D341Med (cell line): ENCODE measurements at regions not wholly inside any gene's neighbourhood (a gene's known extent, or its start where the extent isn't known, plus 50 kb on each side); places are given as distances from the start of the nearest gene placed in this dataset.
"Not testable (repeated sequence)": the region's sequence is repeated elsewhere in the genome, so short reads cannot be mapped to it uniquely, and the experiment has no call there.

Source experiments
- DNase-seq: peaks from one replicate; pipeline ENCODE4 v3.0.0; 2012; ENCODE audit warnings: low spot score

- DNase-seq: no peak
These were observed 462.0 kb upstream of the ZNF507 start for GRCh38 chr19:31883296-31883990.

- no peak for DNase-seq
These were observed 460.0 kb upstream of the ZNF507 start for GRCh38 chr19:31885280-31885853.

DNA sequence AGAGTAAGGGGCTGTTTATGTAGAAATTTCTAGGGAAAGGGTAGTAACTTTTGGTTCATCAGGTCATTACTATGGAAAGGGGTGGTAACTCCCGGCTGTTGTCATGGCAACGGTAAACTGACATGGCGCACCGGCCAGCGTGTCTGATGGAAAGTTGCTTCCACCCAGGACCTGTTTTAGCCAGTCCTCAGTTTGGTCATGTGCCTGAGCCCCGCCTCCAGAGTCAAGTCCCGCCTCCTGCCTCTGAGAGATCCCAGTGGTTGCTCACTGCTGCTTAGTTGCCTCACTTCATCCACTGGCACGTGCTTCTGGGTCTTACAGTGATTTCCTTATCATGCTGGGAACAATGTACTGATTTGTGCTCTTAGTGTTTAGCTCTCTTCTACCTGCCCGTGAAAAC, 455.2 kb upstream of the ZNF507 start:
- DNase-seq: no peak

GRCh38 chr19:31892060-31892459, 453.4 kb upstream of the ZNF507 start:
- no peak for DNase-seq

- not testable (repeated sequence) for DNase-seq
These were observed 451.9 kb upstream of the ZNF507 start for GRCh38 chr19:31893491-31893890.

DNA sequence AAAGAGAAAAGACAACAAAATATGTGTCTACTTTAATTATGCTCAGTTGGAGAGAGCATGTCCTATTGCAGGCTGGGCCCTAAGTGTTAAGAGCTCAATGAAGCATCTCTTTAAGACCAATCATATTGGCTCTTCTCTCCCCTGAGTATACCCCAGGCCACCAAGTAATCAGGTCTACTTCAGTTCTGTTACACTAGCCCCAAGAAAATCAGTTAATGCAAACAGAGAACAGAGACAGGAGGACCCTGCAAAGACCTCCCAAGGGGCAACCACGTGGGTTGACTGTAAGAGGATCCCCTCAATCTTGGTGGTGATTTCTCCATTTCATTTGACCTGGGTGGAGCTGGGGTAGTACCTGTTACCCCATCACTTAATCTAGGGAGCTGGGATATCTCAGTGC, 451.0 kb upstream of the ZNF507 start:
- no peak for DNase-seq

GRCh38 chr19:31897292-31897691, 448.1 kb upstream of the ZNF507 start:
- DNase-seq: no peak

DNA sequence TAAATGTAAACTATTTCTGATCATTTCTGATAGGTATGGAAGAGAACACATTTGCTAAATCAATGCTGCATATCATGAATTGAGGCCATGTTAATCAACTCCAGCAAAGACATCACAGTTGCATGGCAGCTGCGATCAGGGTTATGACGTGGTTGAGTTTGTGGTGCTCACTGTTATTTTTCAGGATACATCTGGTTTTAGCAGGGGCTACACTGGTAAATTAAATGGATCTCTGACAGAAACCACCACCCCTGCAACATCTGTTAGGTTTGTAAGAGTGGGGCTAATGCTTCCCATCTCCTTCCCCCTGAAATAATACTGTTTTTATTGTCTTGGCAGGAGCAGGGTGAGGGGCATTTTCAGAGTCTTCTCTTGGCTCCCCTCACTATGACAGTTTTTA, 444.4 kb upstream of the ZNF507 start:
- no peak for DNase-seq

GRCh38 chr19:31902821-31903220, 442.6 kb upstream of the ZNF507 start:
- DNase-seq: peak; percentile 51

DNA sequence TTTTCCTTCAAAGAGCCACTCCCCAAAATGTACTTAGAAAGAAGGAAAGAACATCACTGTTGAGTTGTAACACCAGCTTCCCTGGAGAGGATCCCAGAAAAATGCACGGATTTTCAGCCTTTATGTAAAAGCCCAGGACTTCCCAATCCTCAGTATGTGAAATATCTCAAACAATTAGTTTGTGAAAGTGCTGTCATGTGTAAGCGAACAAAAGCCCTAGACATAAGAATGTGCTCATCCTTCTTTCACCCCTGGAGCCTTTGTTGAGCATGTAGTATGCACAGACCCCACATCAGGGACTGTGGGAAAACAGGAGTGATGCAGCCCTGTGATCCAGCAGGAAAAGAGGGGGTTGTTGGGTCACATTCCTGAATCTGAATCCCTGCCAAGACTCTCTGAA, 441.4 kb upstream of the ZNF507 start:
- DNase-seq: no peak

DNA sequence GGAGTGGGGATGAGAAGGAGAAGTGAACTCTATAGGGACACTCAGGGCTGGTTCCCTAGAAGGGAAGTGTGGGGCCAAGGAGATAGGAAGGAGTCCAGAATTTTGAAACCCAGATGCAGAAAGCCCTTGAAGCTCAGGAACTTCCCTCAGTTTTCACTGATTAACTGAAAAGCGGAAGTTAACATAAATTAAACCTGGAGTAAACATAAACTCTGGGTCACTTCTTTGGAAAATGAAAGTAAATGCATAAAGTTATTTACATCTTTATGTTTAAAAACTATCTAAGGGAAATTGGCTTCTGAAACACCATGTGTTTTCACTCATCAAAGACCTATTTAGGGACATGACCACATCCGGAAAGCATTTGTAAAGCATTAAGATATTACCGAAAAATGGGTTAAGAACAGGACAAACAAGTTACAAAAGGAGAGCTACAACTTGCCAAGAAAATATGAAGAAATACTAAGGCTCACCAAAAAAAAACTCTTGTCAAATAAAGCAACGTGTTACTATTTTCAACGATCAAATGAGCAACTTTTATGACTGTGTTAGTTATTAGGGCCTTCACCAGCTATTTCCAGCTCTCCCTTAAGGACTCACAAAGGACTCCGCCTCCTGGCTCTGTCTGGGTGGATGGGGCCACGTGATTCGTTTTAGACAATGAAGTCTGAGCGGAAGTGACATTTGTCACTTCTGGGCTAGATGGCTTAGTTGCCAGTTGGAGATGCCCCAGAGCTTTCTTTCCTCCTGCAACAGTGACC, 439.1 kb upstream of the ZNF507 start:
- no peak for DNase-seq

GRCh38 chr19:31907661-31908060, 437.7 kb upstream of the ZNF507 start:
- DNase-seq: no peak

- DNase-seq: no peak
These were observed 437.3 kb upstream of the ZNF507 start for GRCh38 chr19:31908080-31908479.

- no peak for DNase-seq
These were observed 436.7 kb upstream of the ZNF507 start for GRCh38 chr19:31908496-31909225.

DNA sequence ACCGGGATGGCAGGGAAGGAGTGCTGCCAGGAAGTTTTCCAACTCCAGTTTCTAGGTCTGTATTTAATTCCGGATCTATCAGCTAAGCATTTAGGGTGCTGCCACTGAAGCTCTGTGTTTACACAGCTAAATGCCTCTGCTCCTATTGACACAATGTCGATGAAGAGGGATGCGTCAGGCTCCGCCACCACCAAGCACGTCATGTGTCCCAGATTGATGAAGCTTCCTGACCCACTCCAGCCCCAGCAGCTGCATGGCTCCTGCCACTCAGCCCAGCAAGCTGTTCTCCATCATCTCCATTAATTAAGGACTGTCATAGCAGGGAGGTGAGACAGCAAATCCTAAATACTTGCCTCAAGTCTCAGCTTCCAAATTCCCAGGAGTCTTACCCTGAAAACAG, 435.2 kb upstream of the ZNF507 start:
- no peak for DNase-seq

DNA sequence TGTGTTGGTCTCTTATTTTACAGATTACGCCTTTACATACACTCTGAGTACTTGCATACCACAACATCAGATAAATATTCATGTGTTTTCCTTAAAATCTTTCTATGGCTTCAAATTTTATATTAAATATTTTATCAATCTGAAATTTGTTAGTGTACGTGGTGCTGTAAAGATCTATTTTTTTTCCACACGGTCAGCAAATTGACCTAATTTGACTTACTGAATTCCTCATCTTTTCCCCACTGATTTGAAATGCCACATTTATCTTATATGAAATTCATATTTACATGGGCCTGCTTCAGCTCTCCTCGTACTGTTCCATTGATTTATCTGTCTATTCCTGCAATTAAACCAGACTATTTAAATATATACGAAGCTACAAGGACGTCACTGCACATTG, 433.8 kb upstream of the ZNF507 start:
- no peak for DNase-seq

DNA sequence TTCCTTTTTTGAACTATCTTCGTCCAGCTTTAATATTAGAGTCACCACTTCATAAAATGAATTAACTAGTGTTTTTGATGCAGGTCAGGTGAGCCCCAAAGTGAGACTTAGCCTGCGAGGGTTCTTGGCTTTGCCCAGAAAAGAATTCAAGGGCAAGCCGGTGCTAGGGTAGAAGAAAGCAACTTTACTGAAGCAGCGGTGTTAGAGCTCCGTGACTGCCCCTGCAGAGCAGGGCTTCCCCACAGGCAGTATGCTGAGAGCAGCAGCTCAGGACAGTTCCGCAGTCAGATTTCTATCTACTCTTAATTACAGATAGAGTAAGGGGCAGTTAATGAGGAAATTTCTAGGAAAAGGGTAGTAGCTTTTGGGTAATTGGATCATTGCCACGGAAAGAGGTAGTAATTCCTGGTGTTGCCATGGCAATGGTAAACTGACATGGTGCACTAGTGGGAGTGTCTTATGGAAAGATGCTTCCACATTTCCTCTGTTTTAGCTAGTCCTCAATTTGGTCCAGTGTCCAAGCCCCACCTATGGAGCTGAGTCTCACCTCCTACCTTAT, 432.2 kb upstream of the ZNF507 start:
- no peak for DNase-seq

DNA sequence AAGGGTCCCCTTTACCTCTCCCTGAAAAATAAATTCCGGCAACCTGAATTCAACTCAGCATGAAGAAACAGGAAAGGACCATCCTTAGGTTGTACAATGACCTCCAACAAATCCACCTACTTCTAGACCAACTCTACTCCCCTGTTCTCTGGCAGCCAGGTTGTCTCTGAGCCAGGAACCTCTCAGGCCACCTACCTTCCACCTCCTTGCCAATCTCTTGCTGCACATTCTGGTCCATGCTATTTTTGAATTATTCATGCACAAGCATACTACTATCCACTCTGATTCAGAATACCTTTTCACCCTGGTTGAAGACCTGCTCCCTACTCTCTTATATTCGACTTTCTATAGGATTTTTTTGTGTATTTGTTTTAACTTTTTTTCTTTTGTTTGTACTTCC, 415.0 kb upstream of the ZNF507 start:
- DNase-seq: no peak

- peak; percentile 52 for DNase-seq
These were observed 407.4 kb upstream of the ZNF507 start for GRCh38 chr19:31937983-31938382.

DNA sequence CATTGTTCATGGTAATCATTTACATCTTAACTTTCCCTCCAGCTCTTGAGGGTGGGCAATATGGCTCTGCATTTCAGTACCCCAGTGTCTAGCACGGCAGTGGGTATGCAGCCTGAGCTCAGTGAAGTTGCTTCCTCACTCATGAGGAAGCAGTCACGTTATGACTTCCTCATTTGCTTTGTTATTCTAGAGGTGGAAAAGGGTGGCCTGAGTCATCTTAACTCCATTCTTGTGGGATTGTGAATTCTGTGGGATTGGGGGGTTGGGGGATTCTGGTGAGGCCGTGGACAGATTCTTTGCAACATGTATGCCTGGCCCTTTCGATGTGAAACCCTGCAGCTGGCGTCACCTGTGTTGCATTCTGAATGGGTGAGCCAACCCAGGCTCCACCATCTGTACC, 406.7 kb upstream of the ZNF507 start:
- DNase-seq: no peak

DNA sequence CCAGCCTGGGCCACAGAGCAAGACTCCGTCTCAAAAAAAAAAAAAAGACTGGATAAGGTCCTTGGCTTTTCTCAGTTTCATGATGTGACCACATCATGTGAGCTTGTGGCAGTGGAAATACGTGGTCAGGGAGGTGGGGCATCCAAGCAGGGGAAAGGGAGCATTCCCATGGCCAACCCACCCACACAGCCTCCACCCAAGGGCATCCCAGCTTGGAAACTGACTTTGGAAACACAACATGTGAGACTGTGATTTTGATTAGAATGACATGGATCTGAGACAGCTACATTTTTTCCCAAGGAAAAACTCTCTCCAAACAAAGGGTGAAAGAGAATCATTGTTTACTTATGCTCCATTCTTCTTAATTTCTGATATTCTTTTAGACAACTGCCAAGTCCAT, 405.0 kb upstream of the ZNF507 start:
- no peak for DNase-seq

DNA sequence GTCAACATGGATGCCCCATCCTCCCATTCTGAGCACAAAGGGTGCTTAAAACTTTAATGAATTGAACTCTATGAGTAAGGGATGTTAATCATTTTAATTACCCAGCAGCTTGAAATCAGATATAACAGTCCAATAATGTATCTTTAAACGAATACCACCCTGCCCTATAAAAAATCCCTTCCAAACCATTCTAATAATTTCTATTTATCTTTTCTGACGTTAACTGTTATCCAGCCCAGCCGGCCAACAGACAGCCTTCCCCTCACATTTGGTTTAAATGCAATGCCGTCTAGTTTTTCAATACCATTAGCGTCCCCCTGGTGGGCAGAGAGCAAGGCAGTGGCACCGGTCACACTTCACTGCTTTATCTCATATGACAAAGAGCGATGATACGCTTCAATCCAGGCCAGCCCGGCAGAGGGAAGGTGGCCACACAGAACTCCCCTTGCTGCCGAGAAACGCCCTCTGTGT, 402.2 kb upstream of the ZNF507 start:
- DNase-seq: peak; percentile 41
